ENCODE measurements at regions not wholly inside any gene's neighbourhood (a gene's known extent, or its start where the extent isn't known, plus 50 kb on each side); places are given as distances from the start of the nearest gene placed in this dataset.

GRCh38 chr12:115752156-115752555, 525.3 kb downstream of the MED13L start:
- Histone ChIP-seq H4K20me1 (ENCODE audit: control insufficient read depth, extremely low read depth, insufficient read depth, low read length) (no peaks in the 10 kb centered on the region), H3K36me3 (ENCODE audit: control insufficient read depth, insufficient read depth, low read length) (no peaks in the 10 kb centered on the region), H3K79me2 (ENCODE audit: control insufficient read depth, insufficient read depth, low read length) (no peaks in the 10 kb centered on the region), H3K27ac (ENCODE audit: insufficient read depth, low read length) (no peak overlapping the region), H3K9ac (ENCODE audit: insufficient read depth, low read length) (no peak overlapping the region), H3K9me3 (ENCODE audit: control insufficient read depth, insufficient read depth, low read depth, low read length) (no peaks in the 10 kb centered on the region), H3K4me1 (ENCODE audit: control insufficient read depth, extremely low read depth, insufficient read depth, low read length) (no peaks in the 10 kb centered on the region), H3K4me3 (replicated peaks in 1 of 4; ENCODE audit: control extremely low read depth in 1 of 4, insufficient read depth in 1 of 4, low read depth in 3 of 4, low read length in 4 of 4) (no peak overlapping the region), H3K4me2 (ENCODE audit: extremely low read depth, insufficient read depth, low read length) (no peak overlapping the region), H2AFZ (ENCODE audit: low read length) (no peak overlapping the region), H3K27me3 (ENCODE audit: control insufficient read depth, insufficient read depth, low read length) (no peaks in the 10 kb centered on the region)
- peak; percentile 61 to 63 for DNase-seq (ENCODE audit: low read depth in 2 of 2)
- TF ChIP-seq CTCF (conservative IDR thresholded peaks at IDR 0.05 in 1 of 2, IDR thresholded peaks at IDR 0.05 in 1 of 2; ENCODE audit: low read depth in 1 of 2, low read length in 2 of 2) (no peak), EZH2 (IDR thresholded peaks at IDR 0.05; ENCODE audit: low read length, missing control alignments) (no peak)

- no peak overlapping the region for H3K4me2 ChIP-seq (ENCODE audit: extremely low read depth, insufficient read depth, low read length)
- TF ChIP-seq CTCF (conservative IDR thresholded peaks at IDR 0.05 in 1 of 2, IDR thresholded peaks at IDR 0.05 in 1 of 2; ENCODE audit: low read depth in 1 of 2, low read length in 2 of 2): no peak
- no peak for TF ChIP-seq EZH2 (IDR thresholded peaks at IDR 0.05; ENCODE audit: low read length, missing control alignments)
- DNase-seq (ENCODE audit: low read depth in 2 of 2): no peak
- H3K4me3 ChIP-seq (replicated peaks in 1 of 4; ENCODE audit: control extremely low read depth in 1 of 4, insufficient read depth in 1 of 4, low read depth in 3 of 4, low read length in 4 of 4): no peak overlapping the region
- H3K27ac ChIP-seq (ENCODE audit: insufficient read depth, low read length): no peak overlapping the region
- no peaks in the 10 kb centered on the region for H3K9me3 ChIP-seq (ENCODE audit: control insufficient read depth, insufficient read depth, low read depth, low read length)
- no peaks in the 10 kb centered on the region for H4K20me1 ChIP-seq (ENCODE audit: control insufficient read depth, extremely low read depth, insufficient read depth, low read length)
- no peak overlapping the region for H3K9ac ChIP-seq (ENCODE audit: insufficient read depth, low read length)
- H3K79me2 ChIP-seq (ENCODE audit: control insufficient read depth, insufficient read depth, low read length): no peaks in the 10 kb centered on the region
- no peaks in the 10 kb centered on the region for H3K4me1 ChIP-seq (ENCODE audit: control insufficient read depth, extremely low read depth, insufficient read depth, low read length)
- no peaks in the 10 kb centered on the region for H3K27me3 ChIP-seq (ENCODE audit: control insufficient read depth, insufficient read depth, low read length)
- no peaks in the 10 kb centered on the region for H3K36me3 ChIP-seq (ENCODE audit: control insufficient read depth, insufficient read depth, low read length)
- no peak overlapping the region for H2AFZ ChIP-seq (ENCODE audit: low read length)
These were observed 527.2 kb downstream of the MED13L start for GRCh38 chr12:115750340-115750739.

GRCh38 chr12:115749071-115749841, 528.2 kb downstream of the MED13L start:
- no peak overlapping the region for H3K4me2 ChIP-seq (ENCODE audit: extremely low read depth, insufficient read depth, low read length)
- H3K4me3 ChIP-seq (replicated peaks in 1 of 4; ENCODE audit: control extremely low read depth in 1 of 4, insufficient read depth in 1 of 4, low read depth in 3 of 4, low read length in 4 of 4): peak overlapping the region in 1 of 4 experiments; percentile 23
- no peaks in the 10 kb centered on the region for H3K36me3 ChIP-seq (ENCODE audit: control insufficient read depth, insufficient read depth, low read length)
- no peaks in the 10 kb centered on the region for H3K4me1 ChIP-seq (ENCODE audit: control insufficient read depth, extremely low read depth, insufficient read depth, low read length)
- no peak overlapping the region for H3K9ac ChIP-seq (ENCODE audit: insufficient read depth, low read length)
- no peak overlapping the region for H2AFZ ChIP-seq (ENCODE audit: low read length)
- no peaks in the 10 kb centered on the region for H3K9me3 ChIP-seq (ENCODE audit: control insufficient read depth, insufficient read depth, low read depth, low read length)
- no peaks in the 10 kb centered on the region for H3K27me3 ChIP-seq (ENCODE audit: control insufficient read depth, insufficient read depth, low read length)
- no peak overlapping the region for H3K27ac ChIP-seq (ENCODE audit: insufficient read depth, low read length)
- no peaks in the 10 kb centered on the region for H3K79me2 ChIP-seq (ENCODE audit: control insufficient read depth, insufficient read depth, low read length)
- peak in 1 of 2 donors; percentile 26 for DNase-seq (ENCODE audit: low read depth in 2 of 2)
- no peaks in the 10 kb centered on the region for H4K20me1 ChIP-seq (ENCODE audit: control insufficient read depth, extremely low read depth, insufficient read depth, low read length)
- TF ChIP-seq CTCF (conservative IDR thresholded peaks at IDR 0.05 in 1 of 2, IDR thresholded peaks at IDR 0.05 in 1 of 2; ENCODE audit: low read depth in 1 of 2, low read length in 2 of 2) (no peak), EZH2 (IDR thresholded peaks at IDR 0.05; ENCODE audit: low read length, missing control alignments) (no peak)

Data from fibroblast of lung (primary cell).